NCI-H748 (cell line): ENCODE measurements at regions not wholly inside any gene's neighbourhood (a gene's known extent, or its start where the extent isn't known, plus 50 kb on each side); places are given as distances from the start of the nearest gene placed in this dataset.
"Not testable (repeated sequence)": the region's sequence is repeated elsewhere in the genome, so short reads cannot be mapped to it uniquely, and the experiment has no call there.

Experiments used
- DNase-seq: peaks from one replicate; lab custom pipeline; 2025; ENCODE audit not compliant: unreplicated experiment; lab: John Stamatoyannopoulos, UW

- no peak for DNase-seq
These were observed 51.5 kb upstream of the IFNE start for GRCh38 chr9:21533597-21533996.

DNA sequence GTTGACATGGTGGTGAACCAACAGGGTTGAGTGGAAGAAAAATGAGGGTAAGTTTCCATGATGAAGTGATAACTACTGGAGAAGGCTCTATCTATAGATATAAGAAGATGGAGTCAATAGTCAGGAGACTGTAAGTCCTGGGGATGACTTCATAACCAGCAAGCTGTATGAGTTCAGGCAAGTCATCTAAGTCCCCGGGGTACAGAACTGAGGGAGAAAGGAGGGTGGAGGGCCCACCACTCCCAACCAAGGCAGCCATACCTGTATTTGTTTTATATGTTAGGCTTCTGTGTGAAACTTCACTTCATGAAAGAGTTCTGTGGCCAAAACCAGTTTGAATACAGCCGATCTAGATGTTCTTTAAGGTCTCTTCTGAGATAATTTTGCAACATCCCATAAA, 53.3 kb upstream of the IFNE start:
- DNase-seq: no peak

- DNase-seq: no peak
These were observed 60.7 kb upstream of the IFNE start for GRCh38 chr9:21542787-21543186.

DNA sequence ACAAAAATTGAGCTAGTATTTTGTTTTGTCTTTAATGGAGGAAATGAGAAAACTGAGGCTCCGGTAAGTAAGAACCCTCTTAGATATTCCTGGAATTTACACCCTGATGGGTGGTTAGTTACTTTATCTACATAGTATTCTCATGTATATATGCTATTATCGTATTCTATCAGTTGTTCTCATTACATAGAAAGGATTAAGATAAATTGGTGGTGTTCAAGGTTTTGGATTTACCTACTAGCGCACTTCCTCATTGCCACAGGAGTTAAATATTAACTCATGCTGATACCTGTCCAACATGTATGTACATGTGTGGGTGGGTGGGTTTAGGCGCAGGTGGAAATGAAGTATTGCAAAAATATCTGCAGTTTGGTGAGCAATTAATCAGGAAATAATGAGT, 61.1 kb upstream of the IFNE start:
- no peak for DNase-seq

DNA sequence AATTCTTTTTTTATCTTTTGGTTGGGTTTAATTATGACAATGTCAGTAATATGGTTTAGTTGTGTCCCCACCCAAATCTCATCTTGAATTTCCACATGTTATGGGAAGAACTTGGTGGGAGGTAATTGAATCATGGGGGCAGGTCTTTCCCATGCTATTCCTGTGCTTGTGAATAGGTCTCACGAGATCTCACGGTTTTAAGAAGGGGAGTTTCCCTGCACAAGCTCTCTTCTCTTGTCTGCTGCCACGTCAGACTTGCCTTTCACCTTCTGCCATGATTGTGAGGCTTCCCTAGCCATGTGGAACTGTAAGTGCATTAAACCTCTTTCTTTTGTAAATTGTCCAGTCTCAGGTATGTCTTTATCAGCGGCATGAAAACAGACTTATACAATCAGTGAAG, 61.7 kb upstream of the IFNE start:
- not testable (repeated sequence) for DNase-seq

GRCh38 chr9:21546949-21547348, 64.8 kb upstream of the IFNE start:
- no peak for DNase-seq

DNA sequence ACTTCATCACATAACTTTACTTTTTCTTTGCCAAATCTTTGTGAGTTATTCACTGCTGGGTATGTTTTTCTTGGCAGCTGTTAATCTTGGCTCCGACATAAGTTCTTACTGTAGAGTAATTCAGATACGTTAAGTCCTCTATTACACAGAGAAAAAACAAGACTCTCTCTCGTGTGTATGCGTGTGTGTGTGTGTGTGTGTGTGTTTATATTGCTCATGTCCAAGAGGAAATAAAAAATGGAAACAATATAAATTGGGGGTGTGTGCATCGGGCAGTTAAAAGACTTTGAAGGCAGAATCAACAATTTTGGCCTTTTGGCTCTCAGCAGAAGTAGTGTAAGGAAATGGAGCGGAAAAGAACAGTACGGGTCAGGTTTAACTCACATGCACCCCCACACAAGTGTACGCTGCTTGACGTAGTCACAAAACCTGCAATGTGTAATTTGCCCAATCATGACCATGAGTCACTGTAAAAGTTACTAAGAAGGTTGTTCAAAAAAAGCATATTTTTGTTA, 67.2 kb upstream of the IFNE start:
- DNase-seq: no peak

GRCh38 chr9:21549890-21550289, 67.8 kb upstream of the IFNE start:
- no peak for DNase-seq

DNA sequence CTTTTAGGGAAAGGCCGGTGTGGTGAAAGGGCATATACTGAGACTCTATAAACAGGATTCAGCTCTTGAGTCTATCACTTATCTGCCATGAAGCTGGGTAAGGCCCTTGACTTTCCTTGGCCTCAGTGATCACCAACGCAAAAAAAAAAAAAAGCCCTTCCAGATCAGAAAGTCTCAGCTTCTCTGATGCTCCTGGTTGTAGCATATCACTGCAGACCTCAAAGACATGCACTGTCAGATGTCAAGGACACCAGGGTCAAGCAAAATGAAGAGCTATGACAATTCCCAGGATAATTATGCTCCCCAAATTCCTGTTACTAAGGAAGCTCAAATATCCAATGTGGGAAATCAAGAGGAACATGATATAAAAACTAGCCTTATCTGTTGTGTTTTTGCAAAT, 68.3 kb upstream of the IFNE start:
- no peak for DNase-seq

DNA sequence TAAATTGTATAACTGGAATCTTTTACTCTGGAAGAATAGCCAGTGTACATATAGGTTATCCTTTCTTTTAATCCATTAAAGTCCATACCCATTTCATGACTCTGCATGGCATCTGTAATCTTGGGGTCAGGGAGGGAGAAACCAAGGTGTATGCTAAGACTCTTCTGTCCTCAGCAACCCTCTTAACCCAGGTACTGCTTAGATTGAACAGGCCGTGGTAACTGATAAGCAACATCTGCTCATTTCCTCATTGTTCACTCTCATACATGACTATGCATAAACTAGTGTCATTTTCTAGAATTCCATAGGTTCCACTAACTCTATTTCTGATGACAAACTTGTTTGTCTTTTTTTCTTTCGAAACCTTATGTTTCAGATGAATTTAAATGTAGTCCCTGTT, 69.3 kb upstream of the IFNE start:
- DNase-seq: no peak

DNA sequence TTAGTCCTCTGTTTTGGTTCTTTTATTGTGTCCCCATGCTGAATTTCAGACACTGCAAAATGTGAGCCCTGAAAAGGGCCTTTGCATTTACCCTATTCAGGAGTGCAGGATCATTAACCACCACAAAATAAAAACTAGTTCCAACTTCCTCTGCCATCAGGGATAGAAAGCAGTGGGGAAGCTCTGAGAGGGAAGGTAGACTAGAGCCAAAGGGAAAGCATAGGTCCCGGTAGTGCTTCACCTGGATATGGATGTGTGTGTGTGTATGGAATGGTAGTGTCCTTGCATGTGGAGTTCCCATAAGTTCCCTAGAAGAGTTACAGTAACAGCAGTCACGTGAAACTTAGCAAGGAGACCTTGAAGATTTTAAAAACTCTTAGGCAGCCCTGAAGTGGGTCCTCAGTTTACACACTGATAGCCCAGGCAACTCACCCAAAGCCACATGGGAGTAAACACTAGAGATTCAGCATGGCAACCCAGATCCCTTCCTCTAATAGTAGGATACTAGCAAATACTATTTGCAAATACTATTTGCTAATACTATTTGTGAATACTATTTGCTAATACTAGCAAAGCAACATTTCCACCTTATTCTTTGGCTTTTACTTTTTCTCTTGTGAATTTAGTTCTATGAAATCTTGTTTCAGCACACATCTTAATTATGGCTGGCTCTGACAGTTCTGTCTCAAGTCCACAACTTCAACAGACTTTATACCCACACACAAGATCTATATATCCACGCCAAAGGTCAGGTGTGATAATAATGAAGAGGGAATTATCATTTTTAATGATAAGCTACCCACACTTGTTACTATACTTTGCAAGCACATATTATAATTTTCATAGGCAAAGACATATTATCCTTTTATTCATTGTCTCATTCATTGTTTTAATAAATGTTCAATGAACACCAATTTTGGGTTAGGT, 70.4 kb upstream of the IFNE start:
- DNase-seq: no peak

DNA sequence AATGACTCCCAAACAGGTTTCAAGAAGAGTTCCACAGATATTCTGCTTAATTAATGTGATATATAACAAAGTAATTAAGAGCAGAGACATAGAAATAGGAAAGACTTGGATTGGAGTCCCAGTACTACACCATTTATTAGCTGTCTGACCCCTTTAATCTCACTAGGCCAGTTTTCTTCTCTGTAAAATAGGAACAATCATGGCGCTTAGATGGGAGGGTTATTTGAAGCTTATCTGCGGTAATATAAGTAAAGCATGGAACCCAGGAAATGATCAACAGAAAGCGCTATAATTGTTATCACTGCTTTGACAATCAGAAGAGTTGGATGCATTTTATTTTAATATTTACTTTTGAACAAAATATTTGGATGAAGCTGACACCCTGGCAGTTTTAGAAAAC, 71.3 kb upstream of the IFNE start:
- DNase-seq: no peak

GRCh38 chr9:21554813-21555212, 72.7 kb upstream of the IFNE start:
- DNase-seq: no peak

GRCh38 chr9:21555911-21556310, 73.8 kb upstream of the IFNE start:
- no peak for DNase-seq

DNA sequence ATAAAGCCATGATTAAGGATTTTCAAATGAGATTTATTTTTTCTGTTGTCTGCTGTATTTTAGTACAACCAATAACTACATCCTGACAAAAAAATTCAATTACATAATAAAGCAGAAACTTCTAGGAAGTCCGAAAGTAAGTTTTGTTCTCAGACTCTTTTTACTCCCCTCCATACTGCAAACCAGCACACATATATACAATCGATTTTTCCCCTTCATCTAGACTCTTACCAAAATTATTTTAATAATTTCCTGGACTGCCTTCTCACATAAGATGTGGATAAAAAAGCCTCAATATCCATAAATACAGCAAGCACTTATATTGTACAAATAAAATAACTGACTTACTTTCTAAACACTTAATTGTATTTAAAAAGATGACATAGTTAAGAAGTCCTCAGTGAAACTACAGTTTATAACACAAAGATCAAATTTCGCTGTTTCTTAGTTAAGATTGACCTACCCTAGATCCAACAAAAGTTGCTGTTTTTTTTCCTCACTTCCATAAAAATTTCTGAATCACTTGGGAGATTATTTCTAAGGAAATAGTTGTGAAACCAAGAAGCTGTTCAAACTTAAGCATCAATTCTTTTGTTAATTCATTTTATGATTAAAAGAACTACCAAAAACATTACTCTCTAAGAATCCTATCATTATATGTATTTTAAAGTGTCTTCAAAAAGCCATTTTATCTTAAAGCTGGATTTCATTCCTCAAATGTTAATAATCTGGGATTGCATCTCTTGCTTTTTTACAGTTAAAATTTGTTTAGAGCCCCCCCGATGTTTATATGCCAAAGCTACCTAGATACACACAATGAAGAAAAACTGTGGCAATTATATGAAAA, 74.7 kb upstream of the IFNE start:
- DNase-seq: no peak

GRCh38 chr9:21557428-21557768, 75.3 kb upstream of the IFNE start:
- no peak for DNase-seq

- DNase-seq: no peak
These were observed 76.0 kb upstream of the IFNE start for GRCh38 chr9:21558079-21558478.

GRCh38 chr9:21558615-21559401, 76.7 kb upstream of the IFNE start:
- DNase-seq: peak; percentile 49

- peak; percentile 53 for DNase-seq
These were observed 77.5 kb upstream of the IFNE start for GRCh38 chr9:21559402-21560280.

DNA sequence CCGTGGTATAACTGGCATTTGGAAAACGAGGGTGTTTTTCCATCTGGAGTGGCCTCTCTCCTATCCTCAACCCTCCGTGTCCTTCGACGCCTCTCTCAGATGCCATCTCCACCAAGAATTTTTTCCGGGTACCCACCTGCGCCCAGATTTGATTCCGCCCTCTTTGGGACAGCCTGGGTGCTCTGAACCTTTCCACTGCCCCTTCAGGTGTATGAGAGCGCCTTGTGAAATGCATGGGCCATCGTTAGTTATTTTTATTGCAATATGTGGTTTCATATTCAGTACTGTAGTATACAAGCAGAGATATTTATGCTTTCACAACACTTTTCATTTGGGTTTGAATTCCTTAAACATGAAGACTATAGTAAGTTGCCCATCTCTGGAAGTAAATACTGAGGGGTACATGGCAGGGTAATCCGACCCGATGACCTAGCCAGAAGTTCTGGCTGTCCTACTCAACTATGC, 78.2 kb upstream of the IFNE start:
- no peak for DNase-seq
